OCI-LY1 (cell line): ENCODE measurements at regions not wholly inside any gene's neighbourhood (a gene's known extent, or its start where the extent isn't known, plus 50 kb on each side); places are given as distances from the start of the nearest gene placed in this dataset.

Experiments
- H2AFZ ChIP-seq: fragments of 200-600 bp; sonication (generic), shearing (Covaris generic); 2 replicates; pipeline ENCODE4 v1.6.0; 2014; ENCODE audit warnings: antibody characterized with exemption, mild to moderate bottlenecking, low read length
- H3F3A ChIP-seq: fragments of 200-600 bp; sonication (generic), shearing (Covaris generic); 2 replicates; pipeline ENCODE4 v1.6.0; 2014; ENCODE audit warnings: mild to moderate bottlenecking, antibody characterized with exemption, low read length, moderate library complexity; ENCODE audit not compliant: insufficient read depth
- H3K27ac ChIP-seq: fragments of 200-600 bp; sonication (generic); 2 replicates; pipeline ENCODE4 v1.5.1; 2014; ENCODE audit warnings: low read length, mixed run types, mild to moderate bottlenecking, low read depth; ENCODE audit not compliant: poor library complexity, severe bottlenecking
- H3K27me3 ChIP-seq: fragments of 200-600 bp; sonication (generic); 2 replicates; pipeline ENCODE4 v1.6.0; 2014; ENCODE audit warnings: antibody characterized with exemption, mild to moderate bottlenecking, low read length, moderate library complexity; ENCODE audit not compliant: insufficient read depth
- H3K36me3 ChIP-seq: fragments of 200-600 bp; sonication (generic); 2 replicates; pipeline ENCODE4 v1.6.1; 2014; ENCODE audit warnings: mild to moderate bottlenecking, antibody characterized with exemption, low read length, moderate library complexity, mixed read lengths; ENCODE audit not compliant: insufficient read depth
- H3K4me1 ChIP-seq: fragments of 200-600 bp; sonication (generic); 2 replicates; pipeline ENCODE4 v1.5.1; 2014; ENCODE audit warnings: mild to moderate bottlenecking, low read length, moderate library complexity; ENCODE audit not compliant: insufficient read depth, severe bottlenecking
- H3K4me2 ChIP-seq: fragments of 200-600 bp; sonication (generic), shearing (Covaris generic); 2 replicates; pipeline ENCODE4 v1.6.1; 2014; ENCODE audit warnings: low read length
- H3K4me3 ChIP-seq: fragments of 200-600 bp; sonication (generic); 2 replicates; pipeline ENCODE4 v1.5.1; 2014; ENCODE audit warnings: low read length, low read depth, mild to moderate bottlenecking, mixed read lengths; ENCODE audit not compliant: poor library complexity, severe bottlenecking
- H3K79me2 ChIP-seq: fragments of 200-600 bp; shearing (Covaris generic); 2 replicates; pipeline ENCODE4 v1.6.1; 2016; ENCODE audit warnings: mixed run types, low read length, mixed read lengths; ENCODE audit not compliant: insufficient read depth
- H3K9ac ChIP-seq: fragments of 200-600 bp; sonication (generic), shearing (Covaris generic); 2 replicates; pipeline ENCODE4 v1.6.1; 2014; ENCODE audit warnings: mild to moderate bottlenecking, low read length, mixed read lengths
- H3K9me2 ChIP-seq: fragments of 200-600 bp; sonication (generic), shearing (Covaris generic); 2 replicates; pipeline ENCODE4 v1.6.1; 2014; ENCODE audit warnings: low read depth, mild to moderate bottlenecking, low read length, mixed read lengths
- H3K9me3 ChIP-seq: fragments of 200-600 bp; shearing (Covaris generic); 2 replicates; pipeline ENCODE4 v1.6.1; 2014; ENCODE audit warnings: low read length, mixed read lengths
- H4K20me1 ChIP-seq: fragments of 200-600 bp; sonication (generic), shearing (Covaris generic); 2 replicates; pipeline ENCODE4 v1.6.0; 2016; ENCODE audit warnings: mild to moderate bottlenecking, low read length; ENCODE audit not compliant: insufficient read depth
- EZH2 ChIP-seq: fragments of 200-600 bp; sonication (generic), shearing (Covaris generic); IDR thresholded peaks from 2 replicates; pipeline ENCODE4 v1.8.0; 2017; ENCODE audit warnings: borderline replicate concordance, mixed run types, mild to moderate bottlenecking, antibody characterized with exemption, low read length, moderate library complexity, mixed read lengths
- TF ChIP-seq, protein P1 (sequence below): fragments of 200-600 bp; sonication (generic), shearing (Covaris generic); IDR thresholded peaks from 2 replicates; pipeline ENCODE4 v1.5.1; 2017; ENCODE audit warnings: mild to moderate bottlenecking, antibody characterized with exemption, low read length, moderate library complexity, mixed read lengths

GRCh38 chr6:15862810-15863209 lies 200.0 kb upstream of the DTNBP1 start:
- Histone ChIP-seq H3K27me3 (peaks cover 9% of the 10 kb centered on the region; the same call in 1 of the 2 replicates), H3K79me2 (no peaks in the 10 kb centered on the region), H3K4me1 (no peaks in the 10 kb centered on the region), H3K36me3 (no peaks in the 10 kb centered on the region), H2AFZ (no peak overlapping the region), H3F3A (no peaks in the 10 kb centered on the region), H3K9me3 (no peaks in the 10 kb centered on the region), H3K9me2 (no peaks in the 10 kb centered on the region), H3K4me2 (no peak overlapping the region), H3K4me3 (no peak overlapping the region), H3K27ac (no peak overlapping the region), H3K9ac (no peak overlapping the region), H4K20me1 (no peaks in the 10 kb centered on the region)
- TF ChIP-seq, protein P1, sequence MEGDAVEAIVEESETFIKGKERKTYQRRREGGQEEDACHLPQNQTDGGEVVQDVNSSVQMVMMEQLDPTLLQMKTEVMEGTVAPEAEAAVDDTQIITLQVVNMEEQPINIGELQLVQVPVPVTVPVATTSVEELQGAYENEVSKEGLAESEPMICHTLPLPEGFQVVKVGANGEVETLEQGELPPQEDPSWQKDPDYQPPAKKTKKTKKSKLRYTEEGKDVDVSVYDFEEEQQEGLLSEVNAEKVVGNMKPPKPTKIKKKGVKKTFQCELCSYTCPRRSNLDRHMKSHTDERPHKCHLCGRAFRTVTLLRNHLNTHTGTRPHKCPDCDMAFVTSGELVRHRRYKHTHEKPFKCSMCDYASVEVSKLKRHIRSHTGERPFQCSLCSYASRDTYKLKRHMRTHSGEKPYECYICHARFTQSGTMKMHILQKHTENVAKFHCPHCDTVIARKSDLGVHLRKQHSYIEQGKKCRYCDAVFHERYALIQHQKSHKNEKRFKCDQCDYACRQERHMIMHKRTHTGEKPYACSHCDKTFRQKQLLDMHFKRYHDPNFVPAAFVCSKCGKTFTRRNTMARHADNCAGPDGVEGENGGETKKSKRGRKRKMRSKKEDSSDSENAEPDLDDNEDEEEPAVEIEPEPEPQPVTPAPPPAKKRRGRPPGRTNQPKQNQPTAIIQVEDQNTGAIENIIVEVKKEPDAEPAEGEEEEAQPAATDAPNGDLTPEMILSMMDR, result no peak
- no peak for TF ChIP-seq EZH2

- Histone ChIP-seq H3K79me2 (no peaks in the 10 kb centered on the region), H2AFZ (no peak overlapping the region), H3K9ac (no peak overlapping the region), H3K4me2 (no peak overlapping the region), H3K4me3 (no peak overlapping the region), H3K27ac (no peak overlapping the region), H4K20me1 (no peaks in the 10 kb centered on the region), H3K9me3 (no peaks in the 10 kb centered on the region), H3K36me3 (no peaks in the 10 kb centered on the region), H3K9me2 (no peaks in the 10 kb centered on the region), H3K4me1 (no peaks in the 10 kb centered on the region), H3K27me3 (peaks cover 9% of the 10 kb centered on the region; the same call in 1 of the 2 replicates), H3F3A (no peaks in the 10 kb centered on the region)
- TF ChIP-seq, protein P1, result no peak
- no peak for TF ChIP-seq EZH2
Observed at GRCh38 chr6:15861486-15861885, 198.7 kb upstream of the DTNBP1 start.

DNA sequence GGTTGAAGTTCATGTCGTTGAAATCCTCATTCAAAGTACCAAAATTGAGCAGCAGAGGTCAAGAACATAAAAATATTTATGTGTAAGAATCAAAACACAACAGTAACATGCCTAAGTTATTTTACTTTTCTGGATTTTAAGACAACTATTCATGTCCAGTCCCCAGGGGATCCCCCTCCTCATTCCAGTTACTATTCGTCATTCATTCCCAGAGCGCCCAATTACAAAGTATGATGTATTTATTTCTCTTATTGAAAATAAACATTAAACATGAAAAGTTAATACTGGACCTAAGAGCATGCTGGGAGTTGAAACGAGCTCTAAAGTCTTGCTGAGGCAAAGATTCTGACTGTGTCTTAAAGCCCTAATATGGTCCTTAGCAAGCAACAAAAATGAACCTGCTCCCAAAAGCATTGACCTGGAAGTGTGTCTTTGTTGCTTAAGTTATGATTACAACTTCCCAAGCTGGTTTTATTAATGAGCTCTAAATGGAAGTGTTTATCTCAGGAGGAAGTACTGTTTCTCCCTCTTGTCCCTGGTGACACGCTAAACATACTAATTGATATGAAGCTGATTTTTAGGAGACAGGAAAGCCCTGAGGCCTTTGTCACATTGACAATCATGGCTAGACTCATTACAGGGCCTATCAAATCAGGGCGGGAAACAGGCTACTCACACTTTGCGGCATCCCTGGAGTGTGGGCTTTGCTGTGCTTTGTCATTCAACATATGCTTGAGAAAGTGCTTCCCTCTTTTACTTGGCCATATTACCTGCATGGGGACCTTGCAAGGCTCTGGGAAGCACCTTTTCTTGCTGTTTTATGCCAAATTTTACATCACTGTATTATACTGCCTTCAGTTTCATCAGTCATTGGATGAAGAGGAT lies 192.2 kb upstream of the DTNBP1 start:
- Histone ChIP-seq H3K36me3 (no peaks in the 10 kb centered on the region), H3K9me2 (no peaks in the 10 kb centered on the region), H3K79me2 (no peaks in the 10 kb centered on the region), H3K4me2 (no peak overlapping the region), H2AFZ (no peak overlapping the region), H3F3A (no peaks in the 10 kb centered on the region), H3K9ac (no peak overlapping the region), H3K4me1 (no peaks in the 10 kb centered on the region), H3K27ac (no peak overlapping the region), H3K27me3 (peaks cover 5% of the 10 kb centered on the region; the same call in 1 of the 2 replicates), H3K4me3 (no peak overlapping the region), H4K20me1 (no peaks in the 10 kb centered on the region), H3K9me3 (no peaks in the 10 kb centered on the region)
- no peak for TF ChIP-seq EZH2
- TF ChIP-seq, protein P1, result no peak
